Retinal pigment epithelial cell (primary cell): ENCODE measurements at regions not wholly inside any gene's neighbourhood (a gene's known extent, or its start where the extent isn't known, plus 50 kb on each side); places are given as distances from the start of the nearest gene placed in this dataset.

Experiments used
- DNase-seq: peaks from one replicate; pipeline ENCODE4 v3.0.0-alpha.2; 2010; ENCODE audit warnings: low read depth
- H3K4me3 ChIP-seq: 2 replicates; pipeline ENCODE4 v1.5.1; 2011; ENCODE audit warnings: mild to moderate bottlenecking, low read length, control low read depth, moderate library complexity
- CTCF ChIP-seq: conservative IDR thresholded peaks from 2 replicates; pipeline ENCODE4 v1.5.1; 2011; ENCODE audit warnings: low read depth, low read length, control low read depth, inconsistent platforms

GRCh38 chr18:78692105-78692504 lies 287.5 kb upstream of the SALL3 start:
- no peak for DNase-seq
- no peak for TF ChIP-seq CTCF
- no peak overlapping the region for H3K4me3 ChIP-seq

GRCh38 chr18:78693429-78693828 lies 286.2 kb upstream of the SALL3 start:
- no peak overlapping the region for H3K4me3 ChIP-seq
- no peak for TF ChIP-seq CTCF
- DNase-seq, result no peak

GRCh38 chr18:78696698-78697435 lies 282.8 kb upstream of the SALL3 start:
- H3K4me3 ChIP-seq, result no peak overlapping the region
- DNase-seq, result no peak
- TF ChIP-seq CTCF, result no peak

GRCh38 chr18:78697446-78697845 lies 282.2 kb upstream of the SALL3 start:
- DNase-seq, result no peak
- no peak for TF ChIP-seq CTCF
- no peak overlapping the region for H3K4me3 ChIP-seq

GRCh38 chr18:78698914-78699313 lies 280.7 kb upstream of the SALL3 start:
- no peak for DNase-seq
- H3K4me3 ChIP-seq, result no peak overlapping the region
- no peak for TF ChIP-seq CTCF

GRCh38 chr18:78699499-78699898 lies 280.1 kb upstream of the SALL3 start:
- no peak for DNase-seq
- TF ChIP-seq CTCF, result no peak

GRCh38 chr18:78701771-78702396 lies 277.7 kb upstream of the SALL3 start:
- DNase-seq, result no peak
- no peak overlapping the region for H3K4me3 ChIP-seq
- no peak for TF ChIP-seq CTCF

More at GRCh38 chr18:78699499-78699898, 280.1 kb upstream of the SALL3 start:
- no peak overlapping the region for H3K4me3 ChIP-seq
